ENCODE measurements at regions not wholly inside any gene's neighbourhood (a gene's known extent, or its start where the extent isn't known, plus 50 kb on each side); places are given as distances from the start of the nearest gene placed in this dataset.

GRCh38 chr4:73309211-73309610, 50.6 kb upstream of the ANKRD17 start:
- no peak for TF ChIP-seq RFX5 (IDR thresholded peaks at IDR 0.05)
- no peak for TF ChIP-seq BHLHE40 (IDR thresholded peaks at IDR 0.05; ENCODE audit: low read depth, low read length)
- TF ChIP-seq, protein P1, sequence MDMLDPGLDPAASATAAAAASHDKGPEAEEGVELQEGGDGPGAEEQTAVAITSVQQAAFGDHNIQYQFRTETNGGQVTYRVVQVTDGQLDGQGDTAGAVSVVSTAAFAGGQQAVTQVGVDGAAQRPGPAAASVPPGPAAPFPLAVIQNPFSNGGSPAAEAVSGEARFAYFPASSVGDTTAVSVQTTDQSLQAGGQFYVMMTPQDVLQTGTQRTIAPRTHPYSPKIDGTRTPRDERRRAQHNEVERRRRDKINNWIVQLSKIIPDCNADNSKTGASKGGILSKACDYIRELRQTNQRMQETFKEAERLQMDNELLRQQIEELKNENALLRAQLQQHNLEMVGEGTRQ (IDR thresholded peaks at IDR 0.05) = no peak
- no peak for TF ChIP-seq MAFK (IDR thresholded peaks at IDR 0.05; ENCODE audit: partially characterized antibody)
- no peak for TF ChIP-seq MAZ (IDR thresholded peaks at IDR 0.05; ENCODE audit: borderline replicate concordance, low read depth, low read length)
- TF ChIP-seq CTCF (IDR thresholded peaks at IDR 0.05) = no peak

Data from A549 (cell line).